RPMI8226 (cell line): ENCODE measurements at regions not wholly inside any gene's neighbourhood (a gene's known extent, or its start where the extent isn't known, plus 50 kb on each side); places are given as distances from the start of the nearest gene placed in this dataset.

Source experiments
- DNase-seq: peaks from one replicate; pipeline ENCODE4 v3.0.0-alpha.2; 2015

GRCh38 chr12:11568762-11569478, 80.6 kb upstream of the ETV6 start:
- no peak for DNase-seq

- no peak for DNase-seq
Observed at GRCh38 chr12:11569716-11570115, 79.8 kb upstream of the ETV6 start.

GRCh38 chr12:11573880-11574279, 75.6 kb upstream of the ETV6 start:
- no peak for DNase-seq

GRCh38 chr12:11576104-11576503, 73.4 kb upstream of the ETV6 start:
- DNase-seq, result no peak

- no peak for DNase-seq
Observed at GRCh38 chr12:11577658-11578260, 71.7 kb upstream of the ETV6 start.

DNA sequence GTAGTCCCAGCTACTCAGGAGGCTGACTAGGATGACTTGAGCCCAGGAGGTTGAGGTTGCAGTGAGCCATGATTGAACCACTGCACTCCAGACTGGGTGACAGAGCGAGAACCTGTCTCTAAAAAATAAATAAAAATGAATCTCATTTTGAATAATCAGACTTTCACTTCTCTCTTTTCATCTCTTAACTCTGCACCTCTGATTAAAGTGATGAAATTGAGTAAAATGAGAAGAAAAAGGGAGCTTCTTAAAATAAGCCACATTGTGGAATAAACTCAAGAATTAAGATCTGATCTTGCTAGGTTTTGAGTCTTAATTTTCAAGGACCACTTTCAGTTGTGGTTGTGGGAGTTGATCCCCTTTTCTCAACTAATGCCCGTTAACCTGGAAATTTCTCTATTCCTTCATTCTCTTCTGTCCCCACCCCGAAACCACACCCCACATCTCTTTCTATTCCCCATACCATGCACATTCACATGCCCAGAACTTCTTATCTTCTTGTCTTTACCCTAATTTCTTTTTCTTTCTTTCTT, 70.9 kb upstream of the ETV6 start:
- DNase-seq, result no peak

DNA sequence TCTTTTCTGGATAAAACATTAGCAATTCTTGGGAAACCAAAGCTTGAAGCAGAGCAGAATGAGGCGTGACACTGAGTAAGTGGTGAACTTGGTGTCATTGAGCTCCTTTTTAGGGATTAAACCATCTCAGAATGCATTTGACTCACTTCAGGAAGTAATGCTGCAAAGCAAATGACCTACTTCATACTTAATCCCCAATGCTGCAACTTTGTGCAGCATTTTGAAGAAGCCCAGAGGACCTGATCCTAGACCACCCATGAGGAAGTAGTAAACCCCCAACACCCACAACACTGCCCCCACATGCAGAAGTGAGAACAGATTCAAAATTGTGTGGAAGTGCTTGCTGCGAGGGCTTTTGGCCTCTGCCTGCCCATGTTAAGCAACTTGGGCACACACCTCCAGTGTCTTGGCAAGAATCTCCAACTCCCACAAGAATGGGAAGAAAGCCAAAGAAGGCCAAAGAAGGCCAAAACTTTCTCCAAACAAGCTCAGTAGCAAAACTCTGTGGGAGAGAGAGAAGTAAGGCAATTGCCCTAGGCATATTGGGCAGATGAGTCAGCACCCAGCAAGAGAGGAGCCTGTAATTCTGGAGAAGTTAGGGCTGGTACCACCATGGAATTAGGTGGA, 69.2 kb upstream of the ETV6 start:
- DNase-seq, result peak; percentile 41

DNA sequence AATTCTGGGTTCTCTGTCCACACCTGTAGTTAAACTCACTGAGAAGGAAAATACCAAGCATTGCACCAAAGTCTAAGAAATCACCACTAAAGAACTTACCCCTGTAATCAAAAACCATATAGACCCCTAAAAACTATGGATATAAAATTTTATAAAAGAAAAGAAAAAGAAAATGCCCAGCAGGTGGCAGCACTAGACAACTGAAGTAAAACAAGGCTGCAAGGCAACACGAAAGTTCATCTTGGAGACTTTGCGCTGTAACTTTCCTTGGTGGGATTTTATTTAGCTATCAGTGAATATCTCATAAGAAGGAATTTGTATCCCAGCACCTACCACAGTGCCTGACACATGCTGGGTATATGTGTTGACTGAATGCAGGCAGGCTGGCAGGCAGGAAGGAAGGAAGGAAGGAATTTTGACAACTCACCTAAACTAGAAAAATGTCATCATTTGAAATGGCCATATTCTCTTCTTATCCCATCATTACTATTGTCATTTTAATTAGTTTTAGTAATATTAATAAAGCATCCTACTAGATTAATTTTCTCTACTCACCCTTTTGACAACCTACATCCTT, 68.2 kb upstream of the ETV6 start:
- DNase-seq, result peak; percentile 76

- DNase-seq, result no peak
Observed at GRCh38 chr12:11584221-11584855, 65.1 kb upstream of the ETV6 start.

GRCh38 chr12:11592484-11592883, 57.0 kb upstream of the ETV6 start:
- no peak for DNase-seq

GRCh38 chr12:11593013-11593412, 56.5 kb upstream of the ETV6 start:
- DNase-seq, result no peak

DNA sequence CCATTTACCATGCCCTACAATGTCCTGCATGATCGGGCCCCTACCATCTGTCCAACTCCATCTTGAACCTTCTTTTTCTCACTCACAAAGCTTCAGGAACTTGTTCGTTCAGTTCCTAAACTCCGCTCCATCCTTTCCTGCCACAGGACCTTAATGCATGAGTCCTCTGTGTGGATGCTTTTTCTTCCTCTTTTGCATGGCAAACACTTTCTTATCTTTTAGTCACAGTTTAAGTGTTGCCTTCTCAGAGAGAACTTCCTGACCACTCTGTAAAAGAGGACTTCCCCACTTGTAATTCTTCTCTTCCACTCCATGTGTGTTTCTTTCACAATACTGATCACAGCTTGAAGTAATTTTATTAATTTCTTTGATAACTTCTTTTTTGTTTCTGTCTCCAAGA, 54.4 kb upstream of the ETV6 start:
- no peak for DNase-seq

GRCh38 chr12:11596141-11596540, 53.3 kb upstream of the ETV6 start:
- no peak for DNase-seq

GRCh38 chr12:11598900-11599299, 50.6 kb upstream of the ETV6 start:
- no peak for DNase-seq
